ENCODE measurements at regions not wholly inside any gene's neighbourhood (a gene's known extent, or its start where the extent isn't known, plus 50 kb on each side); places are given as distances from the start of the nearest gene placed in this dataset.

GRCh38 chr11:81913793-81914192, 819.9 kb downstream of the FAM181B start:
- no peak for TF ChIP-seq BHLHE40 (IDR thresholded peaks at IDR 0.05; ENCODE audit: borderline replicate concordance)
- TF ChIP-seq FOXM1 (IDR thresholded peaks at IDR 0.05; ENCODE audit: borderline replicate concordance), result no peak
- TF ChIP-seq ARNT (IDR thresholded peaks at IDR 0.05), result no peak
- TF ChIP-seq CTBP1 (IDR thresholded peaks at IDR 0.05; ENCODE audit: borderline replicate concordance), result no peak
- no peak for TF ChIP-seq SUZ12 (IDR thresholded peaks at IDR 0.05)
- TF ChIP-seq HDGF (IDR thresholded peaks at IDR 0.05; ENCODE audit: borderline replicate concordance), result no peak
- TF ChIP-seq FOXK2 (IDR thresholded peaks at IDR 0.05), result no peak
- TF ChIP-seq SP1 (IDR thresholded peaks at IDR 0.05), result no peak
